B cell (primary cell): ENCODE measurements at regions not wholly inside any gene's neighbourhood (a gene's known extent, or its start where the extent isn't known, plus 50 kb on each side); places are given as distances from the start of the nearest gene placed in this dataset.

Experiments used
- CTCF ChIP-seq: fragments of 200-600 bp; IDR thresholded peaks from one replicate; pipeline ENCODE4 v1.8.0; 2022; ENCODE audit warnings: antibody characterized with exemption, mild to moderate bottlenecking
- EZH2 ChIP-seq: IDR thresholded peaks from 2 replicates; pipeline ENCODE4 v1.6.1; 2012; ENCODE audit warnings: borderline replicate concordance, low read depth, mild to moderate bottlenecking, moderate library complexity, low read length; ENCODE audit not compliant: insufficient read depth, poor library complexity, severe bottlenecking

- TF ChIP-seq CTCF (no peak), EZH2 (no peak)
These were observed 51.4 kb upstream of the KIAA1217 start for GRCh38 chr10:24157567-24157966.
